ENCODE measurements at regions not wholly inside any gene's neighbourhood (a gene's known extent, or its start where the extent isn't known, plus 50 kb on each side); places are given as distances from the start of the nearest gene placed in this dataset.

- H3K36me3 Mint-ChIP-seq (ENCODE audit: low read depth): no peaks in the 10 kb centered on the region
- H3K4me1 Mint-ChIP-seq (ENCODE audit: low read depth): peaks cover 23% of the 10 kb centered on the region
- H3K27ac Mint-ChIP-seq (ENCODE audit: unreplicated experiment): no peak overlapping the region
- DNase-seq (ENCODE audit: low spot score): no peak
- H3K9me3 Mint-ChIP-seq (ENCODE audit: low read depth): no peaks in the 10 kb centered on the region
- TF ChIP-seq CTCF (IDR thresholded peaks at IDR 0.05): no peak
- no peak overlapping the region for H3K4me3 Mint-ChIP-seq (ENCODE audit: unreplicated experiment)
- peaks cover 14% of the 10 kb centered on the region for H3K27me3 Mint-ChIP-seq (ENCODE audit: low read depth)
These were observed 212.6 kb upstream of the FOXQ1 start for GRCh38 chr6:1099264-1099663.

GRCh38 chr6:1096967-1097765, 214.7 kb upstream of the FOXQ1 start:
- Mint-ChIP-seq H3K4me1 (ENCODE audit: low read depth) (peaks cover 20% of the 10 kb centered on the region), H3K27me3 (ENCODE audit: low read depth) (peaks cover 11% of the 10 kb centered on the region), H3K9me3 (ENCODE audit: low read depth) (no peaks in the 10 kb centered on the region), H3K4me3 (ENCODE audit: unreplicated experiment) (no peak overlapping the region), H3K27ac (ENCODE audit: unreplicated experiment) (no peak overlapping the region), H3K36me3 (ENCODE audit: low read depth) (no peaks in the 10 kb centered on the region)
- TF ChIP-seq CTCF (IDR thresholded peaks at IDR 0.05): no peak
- no peak for DNase-seq (ENCODE audit: low spot score)

GRCh38 chr6:1094306-1094705, 217.6 kb upstream of the FOXQ1 start:
- H3K36me3 Mint-ChIP-seq (ENCODE audit: low read depth): no peaks in the 10 kb centered on the region
- DNase-seq (ENCODE audit: low spot score): no peak
- peak overlapping the region; percentile 84 for H3K27ac Mint-ChIP-seq (ENCODE audit: unreplicated experiment)
- H3K9me3 Mint-ChIP-seq (ENCODE audit: low read depth): no peaks in the 10 kb centered on the region
- peaks cover 2% of the 10 kb centered on the region for H3K27me3 Mint-ChIP-seq (ENCODE audit: low read depth)
- H3K4me3 Mint-ChIP-seq (ENCODE audit: unreplicated experiment): no peak overlapping the region
- TF ChIP-seq CTCF (IDR thresholded peaks at IDR 0.05): no peak
- H3K4me1 Mint-ChIP-seq (ENCODE audit: low read depth): peaks cover 20% of the 10 kb centered on the region

- H3K4me1 Mint-ChIP-seq (ENCODE audit: low read depth): peaks cover 22% of the 10 kb centered on the region
- no peaks in the 10 kb centered on the region for H3K36me3 Mint-ChIP-seq (ENCODE audit: low read depth)
- H3K27ac Mint-ChIP-seq (ENCODE audit: unreplicated experiment): no peak overlapping the region
These were observed 220.0 kb upstream of the FOXQ1 start for GRCh38 chr6:1091900-1092299.

GRCh38 chr6:1089859-1090258, 222.0 kb upstream of the FOXQ1 start:
- H3K36me3 Mint-ChIP-seq (ENCODE audit: low read depth): no peaks in the 10 kb centered on the region
- peaks cover 1% of the 10 kb centered on the region for H3K27me3 Mint-ChIP-seq (ENCODE audit: low read depth)
- H3K9me3 Mint-ChIP-seq (ENCODE audit: low read depth): no peaks in the 10 kb centered on the region
- H3K4me3 Mint-ChIP-seq (ENCODE audit: unreplicated experiment): no peak overlapping the region
- H3K4me1 Mint-ChIP-seq (ENCODE audit: low read depth): peaks cover 24% of the 10 kb centered on the region
- no peak for DNase-seq (ENCODE audit: low spot score)
- TF ChIP-seq CTCF (IDR thresholded peaks at IDR 0.05): no peak
- H3K27ac Mint-ChIP-seq (ENCODE audit: unreplicated experiment): no peak overlapping the region

More at GRCh38 chr6:1091900-1092299, 220.0 kb upstream of the FOXQ1 start:
- no peak for DNase-seq (ENCODE audit: low spot score)
- Mint-ChIP-seq H3K4me3 (ENCODE audit: unreplicated experiment) (no peak overlapping the region), H3K9me3 (ENCODE audit: low read depth) (no peaks in the 10 kb centered on the region), H3K27me3 (ENCODE audit: low read depth) (no peaks in the 10 kb centered on the region)
- TF ChIP-seq CTCF (IDR thresholded peaks at IDR 0.05): no peak

Data from chondrocyte (in vitro differentiated cells).